GM23338 (cell line): ENCODE measurements at regions not wholly inside any gene's neighbourhood (a gene's known extent, or its start where the extent isn't known, plus 50 kb on each side); places are given as distances from the start of the nearest gene placed in this dataset.

Experiments used
- ATAC-seq: fragments of 200-7000 bp; cut with Tn5 transposase; 3 replicates; pipeline ENCODE4 v1.9.1; 2020
- DNase-seq: peaks from one replicate; pipeline ENCODE4 v3.0.0-alpha.2; 2015; ENCODE audit warnings: low spot score
- H2AFZ ChIP-seq: fragments of 200-600 bp; sonication (generic); 2 replicates; pipeline ENCODE4 v1.8.0; 2016; ENCODE audit warnings: antibody characterized with exemption, mild to moderate bottlenecking, moderate library complexity
- H3F3A ChIP-seq: fragments of 200-600 bp; sonication (generic); replicated peaks from 2 replicates; pipeline ENCODE4 v1.8.0; 2017; ENCODE audit warnings: antibody characterized with exemption, mixed run types, low read depth
- H3K27ac ChIP-seq: fragments of 200-600 bp; sonication (generic); 2 replicates; pipeline ENCODE4 v1.6.1; 2016; ENCODE audit warnings: low read depth
- H3K27me3 ChIP-seq: fragments of 200-600 bp; sonication (generic); 2 replicates; pipeline ENCODE4 v1.8.0; 2016; ENCODE audit warnings: mild to moderate bottlenecking, mixed run types, moderate library complexity; ENCODE audit not compliant: insufficient read depth
- H3K36me3 ChIP-seq: fragments of 200-600 bp; sonication (generic); 2 replicates; pipeline ENCODE4 v1.8.0; 2016; ENCODE audit warnings: mild to moderate bottlenecking; ENCODE audit not compliant: insufficient read depth
- H3K4me1 ChIP-seq: fragments of 200-600 bp; sonication (generic); 2 replicates; pipeline ENCODE4 v1.8.0; 2016; ENCODE audit warnings: mild to moderate bottlenecking, moderate library complexity; ENCODE audit not compliant: insufficient read depth
- H3K4me2 ChIP-seq: fragments of 200-600 bp; sonication (generic); 2 replicates; pipeline ENCODE4 v1.7.1; 2017; ENCODE audit warnings: mixed run types
- H3K4me3 ChIP-seq: fragments of 200-600 bp; sonication (generic); 2 replicates; pipeline ENCODE4 v1.6.1; 2016; ENCODE audit warnings: mixed run types
- H3K79me2 ChIP-seq: fragments of 200-600 bp; sonication (generic); replicated peaks from 2 replicates; pipeline ENCODE4 v1.8.0; 2017; ENCODE audit warnings: mild to moderate bottlenecking; ENCODE audit not compliant: insufficient read depth
- H3K9me2 ChIP-seq: fragments of 200-600 bp; sonication (generic); 2 replicates; pipeline ENCODE4 v1.8.0; 2017; ENCODE audit not compliant: insufficient read depth
- H4K20me1 ChIP-seq: fragments of 200-600 bp; sonication (generic); replicated peaks from 2 replicates; pipeline ENCODE4 v1.8.0; 2017; ENCODE audit warnings: mild to moderate bottlenecking; ENCODE audit not compliant: insufficient read depth
- H3K27ac Mint-ChIP-seq: 2 replicates; pipeline ENCODE4 v1.8.0; 2020; ENCODE audit warnings: inconsistent platforms, mild to moderate bottlenecking, moderate library complexity, mixed read lengths
- H3K27me3 Mint-ChIP-seq: 3 replicates; pipeline ENCODE4 v1.8.0; 2022; ENCODE audit warnings: low read depth, mild to moderate bottlenecking, moderate library complexity, mixed read lengths, inconsistent platforms; ENCODE audit not compliant: insufficient read depth, poor library complexity
- H3K36me3 Mint-ChIP-seq: 3 replicates; pipeline ENCODE4 v1.8.0; 2021; ENCODE audit warnings: low read depth, mild to moderate bottlenecking, inconsistent platforms, moderate library complexity, mixed read lengths
- H3K4me1 Mint-ChIP-seq: 3 replicates; pipeline ENCODE4 v1.8.0; 2020; ENCODE audit warnings: mild to moderate bottlenecking, inconsistent platforms, mixed read lengths
- H3K4me3 Mint-ChIP-seq: 3 replicates; pipeline ENCODE4 v1.8.0; 2021; ENCODE audit warnings: moderate library complexity, mild to moderate bottlenecking, inconsistent platforms, mixed read lengths
- H3K9me3 Mint-ChIP-seq: 3 replicates; pipeline ENCODE4 v1.8.0; 2020; ENCODE audit warnings: moderate library complexity, mild to moderate bottlenecking, inconsistent platforms, mixed read lengths
- CREB1 ChIP-seq: fragments of 250-450 bp; sonication (Bioruptor Pico); IDR thresholded peaks from 2 replicates; pipeline ENCODE4 v1.5.0; 2020; ENCODE audit warnings: low read depth, mild to moderate bottlenecking, moderate library complexity
- CTCF ChIP-seq, 2 experiments: fragments of 200-600 bp in 1 of 2; sonication (generic) in 1 of 2; conservative IDR thresholded peaks; 2 replicates each; pipeline versions ENCODE4 v1.5.1 to v1.6.1; 2016 to 2017; ENCODE audit warnings: antibody characterized with exemption in 2 of 2, low read depth in 2 of 2, mild to moderate bottlenecking in 2 of 2, moderate library complexity in 1 of 2
- EZH2 ChIP-seq: fragments of 200-600 bp; sonication (generic); IDR thresholded peaks from one replicate; pipeline ENCODE4 v1.8.0; 2017; ENCODE audit warnings: antibody characterized with exemption, mild to moderate bottlenecking, low read depth; ENCODE audit not compliant: unreplicated experiment
- EZH2phosphoT487 ChIP-seq: fragments of 200-600 bp; sonication (generic); IDR thresholded peaks from one replicate; pipeline ENCODE4 v1.8.1; 2018; ENCODE audit warnings: antibody characterized with exemption; ENCODE audit not compliant: unreplicated experiment
- JUNB ChIP-seq: IDR thresholded peaks from one replicate; pipeline ENCODE4 v1.6.1; 2016; ENCODE audit warnings: antibody characterized with exemption; ENCODE audit not compliant: unreplicated experiment
- NANOG ChIP-seq: IDR thresholded peaks from 2 replicates; pipeline ENCODE4 v1.6.1; 2016; ENCODE audit warnings: antibody characterized with exemption, borderline replicate concordance
- POLR2AphosphoS5 ChIP-seq: IDR thresholded peaks from 2 replicates; pipeline ENCODE4 v1.6.1; 2016; ENCODE audit warnings: antibody characterized with exemption, low read depth
- REST ChIP-seq: IDR thresholded peaks from one replicate; pipeline ENCODE4 v1.6.1; 2018; ENCODE audit warnings: antibody characterized with exemption; ENCODE audit not compliant: unreplicated experiment
- STAT1 ChIP-seq: IDR thresholded peaks from one replicate; pipeline ENCODE4 v1.6.1; 2016; ENCODE audit warnings: antibody characterized with exemption; ENCODE audit not compliant: unreplicated experiment
- ZNF114 ChIP-seq: fragments of 250-450 bp; sonication (Bioruptor Pico); IDR thresholded peaks from 2 replicates; pipeline ENCODE4 v1.5.0; 2020; ENCODE audit warnings: mild to moderate bottlenecking, moderate library complexity
- ZNF331 ChIP-seq: fragments of 250-450 bp; sonication (Bioruptor Pico); IDR thresholded peaks from 2 replicates; pipeline ENCODE4 v1.5.0; 2020; ENCODE audit warnings: low read depth, mild to moderate bottlenecking, moderate library complexity
- ZNF462 ChIP-seq: fragments of 250-450 bp; sonication (Bioruptor Pico); IDR thresholded peaks from 2 replicates; pipeline ENCODE4 v1.5.0; 2020; ENCODE audit warnings: mild to moderate bottlenecking, moderate library complexity
- TF ChIP-seq, protein P1 (sequence below): IDR thresholded peaks from 2 replicates; pipeline ENCODE4 v1.6.1; 2016; ENCODE audit warnings: antibody characterized with exemption

DNA sequence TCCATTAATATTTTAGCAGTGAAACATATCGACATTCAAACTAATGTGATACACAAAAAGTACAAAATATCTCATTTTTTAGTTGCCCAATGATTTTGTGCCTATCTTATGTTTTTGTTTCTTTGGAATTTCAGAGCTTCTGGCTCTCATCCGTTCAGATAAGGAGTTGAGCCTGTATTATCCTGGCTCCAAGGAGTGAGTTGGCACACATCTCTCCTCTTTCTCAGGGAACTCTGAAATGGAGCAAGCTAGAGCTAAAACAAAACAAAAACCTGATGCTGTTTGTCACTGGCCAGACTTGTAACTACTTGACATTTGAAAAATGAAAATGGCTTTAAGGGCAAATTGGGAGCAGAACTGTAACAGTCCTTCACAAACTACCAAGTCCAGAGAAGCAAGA, 131.3 kb upstream of the SLC28A3 start:
- no peak for ATAC-seq
- no peak overlapping the region for H3K4me3 ChIP-seq
- DNase-seq: no peak
- H3K27me3 Mint-ChIP-seq: peaks cover 1% of the 10 kb centered on the region
- peaks cover 8% of the 10 kb centered on the region; the same call in 1 of the 3 replicates for H3K9me3 Mint-ChIP-seq
- H3K4me1 Mint-ChIP-seq: no peaks in the 10 kb centered on the region
- no peak overlapping the region for H3K27ac Mint-ChIP-seq
- H3K27ac ChIP-seq: no peak overlapping the region
- H3K27me3 ChIP-seq: no peaks in the 10 kb centered on the region
- no peaks in the 10 kb centered on the region for H3K36me3 Mint-ChIP-seq
- no peak overlapping the region for H3K4me2 ChIP-seq
- no peak for TF ChIP-seq ZNF331 (CRISPR knock-in tag)
- TF ChIP-seq, protein P1, sequence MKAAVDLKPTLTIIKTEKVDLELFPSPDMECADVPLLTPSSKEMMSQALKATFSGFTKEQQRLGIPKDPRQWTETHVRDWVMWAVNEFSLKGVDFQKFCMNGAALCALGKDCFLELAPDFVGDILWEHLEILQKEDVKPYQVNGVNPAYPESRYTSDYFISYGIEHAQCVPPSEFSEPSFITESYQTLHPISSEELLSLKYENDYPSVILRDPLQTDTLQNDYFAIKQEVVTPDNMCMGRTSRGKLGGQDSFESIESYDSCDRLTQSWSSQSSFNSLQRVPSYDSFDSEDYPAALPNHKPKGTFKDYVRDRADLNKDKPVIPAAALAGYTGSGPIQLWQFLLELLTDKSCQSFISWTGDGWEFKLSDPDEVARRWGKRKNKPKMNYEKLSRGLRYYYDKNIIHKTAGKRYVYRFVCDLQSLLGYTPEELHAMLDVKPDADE: no peak
- TF ChIP-seq CREB1 (CRISPR knock-in tag): no peak
- no peak for TF ChIP-seq STAT1
- TF ChIP-seq JUNB: no peak
- TF ChIP-seq NANOG: no peak
- TF ChIP-seq EZH2phosphoT487: no peak
- TF ChIP-seq POLR2AphosphoS5: no peak
- no peak for TF ChIP-seq ZNF462 (CRISPR knock-in tag)
- TF ChIP-seq ZNF114 (CRISPR knock-in tag): no peak
- TF ChIP-seq EZH2: no peak
- no peak for TF ChIP-seq REST
- TF ChIP-seq CTCF (conservative IDR thresholded peaks at IDR 0.05; ENCODE audit: low read depth in 2 of 2): no peak
- peaks cover 8% of the 10 kb centered on the region; the same call in 1 of the 2 replicates for H3K9me2 ChIP-seq
- no peaks in the 10 kb centered on the region for H4K20me1 ChIP-seq
- H3K4me3 Mint-ChIP-seq: no peak overlapping the region
- no peaks in the 10 kb centered on the region for H3K36me3 ChIP-seq
- no peaks in the 10 kb centered on the region for H3F3A ChIP-seq
- no peaks in the 10 kb centered on the region for H3K4me1 ChIP-seq
- H3K79me2 ChIP-seq: no peaks in the 10 kb centered on the region
- no peak overlapping the region for H2AFZ ChIP-seq
